Endodermal cell (in vitro differentiated cells): ENCODE measurements at regions not wholly inside any gene's neighbourhood (a gene's known extent, or its start where the extent isn't known, plus 50 kb on each side); places are given as distances from the start of the nearest gene placed in this dataset.
"Not testable (repeated sequence)": the region's sequence is repeated elsewhere in the genome, so short reads cannot be mapped to it uniquely, and the experiment has no call there.

ENCODE experiments used
- DNase-seq: peaks from one replicate; pipeline ENCODE4 v3.0.0-alpha.2; 2017
- H3K27ac ChIP-seq: 2 replicates; pipeline ENCODE4 v1.5.1; 2013; ENCODE audit warnings: mild to moderate bottlenecking, low read depth, low read length, moderate library complexity
- H3K27me3 ChIP-seq: 2 replicates; pipeline ENCODE4 v1.6.1; 2013; ENCODE audit warnings: mild to moderate bottlenecking, low read length, moderate library complexity; ENCODE audit not compliant: insufficient read depth, control insufficient read depth, poor library complexity, severe bottlenecking
- H3K36me3 ChIP-seq: 2 replicates; pipeline ENCODE4 v1.7.0; 2013; ENCODE audit warnings: mild to moderate bottlenecking, low read length, moderate library complexity; ENCODE audit not compliant: control insufficient read depth, insufficient read depth
- H3K4me1 ChIP-seq: one replicate; pipeline ENCODE4 v1.7.0; 2013; ENCODE audit warnings: low read length; ENCODE audit not compliant: control insufficient read depth, insufficient read depth
- H3K4me3 ChIP-seq: 2 replicates; pipeline ENCODE4 v1.5.1; 2013; ENCODE audit warnings: mild to moderate bottlenecking, low read length, moderate library complexity
- H3K9ac ChIP-seq: 2 replicates; pipeline ENCODE4 v1.6.1; 2013; ENCODE audit warnings: mild to moderate bottlenecking, low read length, moderate library complexity; ENCODE audit not compliant: poor library complexity, severe bottlenecking; ENCODE audit errors: extremely low read depth
- H3K9me3 ChIP-seq: 2 replicates; pipeline ENCODE4 v1.6.1; 2013; ENCODE audit warnings: mild to moderate bottlenecking, low read length, moderate library complexity; ENCODE audit not compliant: control insufficient read depth
- H3K27ac Mint-ChIP-seq: 2 replicates; pipeline ENCODE4 v1.8.0; 2020; ENCODE audit warnings: mixed read lengths
- H3K27me3 Mint-ChIP-seq: 2 replicates; pipeline ENCODE4 v1.8.0; 2021; ENCODE audit warnings: mild to moderate bottlenecking, mixed read lengths; ENCODE audit not compliant: insufficient read depth
- H3K36me3 Mint-ChIP-seq: 2 replicates; pipeline ENCODE4 v1.8.0; 2020; ENCODE audit warnings: low read depth, mixed read lengths
- H3K4me1 Mint-ChIP-seq: 2 replicates; pipeline ENCODE4 v1.8.0; 2020; ENCODE audit warnings: mixed read lengths
- H3K4me3 Mint-ChIP-seq: 2 replicates; pipeline ENCODE4 v1.8.0; 2020; ENCODE audit warnings: mild to moderate bottlenecking, moderate library complexity, mixed read lengths
- H3K9me3 Mint-ChIP-seq: 2 replicates; pipeline ENCODE4 v1.8.0; 2020; ENCODE audit warnings: mild to moderate bottlenecking, mixed read lengths
- WGBS, 2 experiments: methylation state at CpG; one replicate each; pipeline versions ENCODE4 v1.1.5 to v1.1.7; 2013; ENCODE audit warnings: missing lambda C conversion rate in 2 of 2, mixed read lengths in 1 of 2; ENCODE audit not compliant: insufficient coverage in 1 of 2, insufficient read length in 1 of 2; 5-methylcytosine and 5-hydroxymethylcytosine counted together
- TF ChIP-seq, protein P1 (sequence below): fragments of 200-600 bp; sonication (generic); conservative IDR thresholded peaks from 2 replicates; pipeline ENCODE4 v1.5.0; 2021; ENCODE audit warnings: antibody characterized with exemption, mild to moderate bottlenecking

DNA sequence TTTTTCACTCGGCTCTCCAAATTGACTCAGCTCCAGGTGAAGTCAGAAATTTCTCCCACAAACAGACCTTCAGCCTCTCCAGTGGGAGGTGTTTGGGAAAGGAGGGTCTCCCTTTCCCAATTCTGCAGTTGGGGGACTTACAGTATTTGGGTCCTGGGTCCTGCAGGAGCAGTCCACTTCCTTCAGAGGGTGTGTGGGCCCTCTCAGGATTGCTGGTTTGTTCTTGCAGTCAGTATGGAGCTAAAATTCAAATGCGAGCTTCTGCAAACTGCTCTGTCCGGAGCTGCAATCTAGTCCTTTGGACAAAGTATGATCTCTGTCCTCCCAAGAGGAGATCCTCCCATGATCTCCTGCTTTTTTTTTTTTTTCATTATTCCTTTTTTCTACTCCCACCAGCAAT is 87.9 kb upstream of the MSTN start:
- Mint-ChIP-seq H3K36me3 (no peaks in the 10 kb centered on the region), H3K27me3 (no peaks in the 10 kb centered on the region), H3K9me3 (peaks cover 24% of the 10 kb centered on the region), H3K27ac (peak overlapping the region; percentile 79), H3K4me1 (peaks cover 16% of the 10 kb centered on the region), H3K4me3 (peak overlapping the region; percentile 32)
- Histone ChIP-seq H3K4me1 (peaks cover 4% of the 10 kb centered on the region), H3K9me3 (peaks cover 13% of the 10 kb centered on the region), H3K4me3 (peak overlapping the region; percentile 32), H3K27me3 (no peaks in the 10 kb centered on the region), H3K36me3 (no peaks in the 10 kb centered on the region), H3K9ac (no peak overlapping the region), H3K27ac (peak overlapping the region; percentile 53)
- 77 to 100% methylated on average over 2 to 3 of the region's 3 CpGs for WGBS, 2 experiments
- DNase-seq = no peak
- TF ChIP-seq, protein P1, sequence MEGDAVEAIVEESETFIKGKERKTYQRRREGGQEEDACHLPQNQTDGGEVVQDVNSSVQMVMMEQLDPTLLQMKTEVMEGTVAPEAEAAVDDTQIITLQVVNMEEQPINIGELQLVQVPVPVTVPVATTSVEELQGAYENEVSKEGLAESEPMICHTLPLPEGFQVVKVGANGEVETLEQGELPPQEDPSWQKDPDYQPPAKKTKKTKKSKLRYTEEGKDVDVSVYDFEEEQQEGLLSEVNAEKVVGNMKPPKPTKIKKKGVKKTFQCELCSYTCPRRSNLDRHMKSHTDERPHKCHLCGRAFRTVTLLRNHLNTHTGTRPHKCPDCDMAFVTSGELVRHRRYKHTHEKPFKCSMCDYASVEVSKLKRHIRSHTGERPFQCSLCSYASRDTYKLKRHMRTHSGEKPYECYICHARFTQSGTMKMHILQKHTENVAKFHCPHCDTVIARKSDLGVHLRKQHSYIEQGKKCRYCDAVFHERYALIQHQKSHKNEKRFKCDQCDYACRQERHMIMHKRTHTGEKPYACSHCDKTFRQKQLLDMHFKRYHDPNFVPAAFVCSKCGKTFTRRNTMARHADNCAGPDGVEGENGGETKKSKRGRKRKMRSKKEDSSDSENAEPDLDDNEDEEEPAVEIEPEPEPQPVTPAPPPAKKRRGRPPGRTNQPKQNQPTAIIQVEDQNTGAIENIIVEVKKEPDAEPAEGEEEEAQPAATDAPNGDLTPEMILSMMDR = no peak

DNA sequence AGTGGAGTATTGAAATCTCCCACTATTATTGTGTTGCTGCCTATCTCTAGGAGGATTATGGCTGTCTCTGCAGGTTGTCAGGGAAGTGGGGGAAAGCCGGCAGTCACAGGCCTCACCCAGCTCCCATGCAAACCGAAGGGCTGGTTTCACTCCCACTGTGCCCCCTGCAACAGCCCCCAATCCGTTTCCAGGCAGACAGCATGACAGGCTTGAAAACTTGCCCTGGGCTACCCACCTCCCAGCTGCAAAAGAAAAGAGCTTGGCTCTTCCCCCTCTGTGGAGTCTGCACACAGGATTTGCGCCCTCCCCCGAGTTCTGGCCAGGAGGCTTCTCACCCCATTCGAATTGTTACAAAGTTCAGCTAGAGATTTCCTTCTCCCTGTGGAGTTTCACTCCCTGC is 87.4 kb upstream of the MSTN start:
- Mint-ChIP-seq H3K4me1 (peaks cover 16% of the 10 kb centered on the region), H3K4me3 (peak overlapping the region; percentile 32), H3K36me3 (no peaks in the 10 kb centered on the region), H3K9me3 (peaks cover 24% of the 10 kb centered on the region), H3K27me3 (no peaks in the 10 kb centered on the region), H3K27ac (peak overlapping the region; percentile 79)
- TF ChIP-seq, protein P1 = no peak
- Histone ChIP-seq H3K4me3 (peak overlapping the region; percentile 32), H3K27me3 (no peaks in the 10 kb centered on the region), H3K27ac (peak overlapping the region; percentile 53), H3K36me3 (no peaks in the 10 kb centered on the region), H3K4me1 (peaks cover 4% of the 10 kb centered on the region), H3K9ac (no peak overlapping the region), H3K9me3 (peaks cover 13% of the 10 kb centered on the region)
- peak; percentile 83 for DNase-seq
- 13 to 29% methylated on average over 2 to 6 of the region's 6 CpGs for WGBS, 2 experiments

DNA sequence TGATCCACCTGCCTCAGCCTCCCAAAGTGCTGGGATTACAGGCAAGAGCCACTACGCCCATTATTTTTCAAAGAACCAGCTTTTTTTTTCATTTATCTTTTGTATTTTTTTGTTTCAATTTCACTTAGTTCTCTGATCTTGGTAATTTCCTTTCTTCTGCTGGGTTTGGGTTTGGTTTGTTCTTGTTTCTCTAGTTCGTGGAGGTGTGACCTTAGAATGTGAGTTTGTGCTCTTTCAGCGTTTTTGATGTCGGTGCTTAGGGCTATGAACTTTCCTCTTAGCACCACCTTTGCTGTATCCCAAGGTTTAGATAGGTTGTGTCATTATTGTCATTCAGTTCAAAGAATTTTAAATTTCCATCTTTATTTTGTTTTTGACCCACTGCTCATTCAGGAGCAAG is 86.7 kb upstream of the MSTN start:
- Mint-ChIP-seq H3K4me3 (no peak overlapping the region), H3K27me3 (no peaks in the 10 kb centered on the region), H3K36me3 (no peaks in the 10 kb centered on the region), H3K4me1 (peaks cover 16% of the 10 kb centered on the region), H3K9me3 (peaks cover 27% of the 10 kb centered on the region), H3K27ac (no peak overlapping the region)
- peaks cover 13% of the 10 kb centered on the region for H3K9me3 ChIP-seq
- no peak overlapping the region for H3K9ac ChIP-seq
- TF ChIP-seq, protein P1 = no peak
- H3K27ac ChIP-seq = no peak overlapping the region
- H3K27me3 ChIP-seq = no peaks in the 10 kb centered on the region
- DNase-seq = no peak
- H3K4me1 ChIP-seq = peaks cover 4% of the 10 kb centered on the region
- H3K4me3 ChIP-seq = no peak overlapping the region
- no peaks in the 10 kb centered on the region for H3K36me3 ChIP-seq
- WGBS, 2 experiments = 86 to 100% methylated on average over 1 to 4 of the region's 4 CpGs

DNA sequence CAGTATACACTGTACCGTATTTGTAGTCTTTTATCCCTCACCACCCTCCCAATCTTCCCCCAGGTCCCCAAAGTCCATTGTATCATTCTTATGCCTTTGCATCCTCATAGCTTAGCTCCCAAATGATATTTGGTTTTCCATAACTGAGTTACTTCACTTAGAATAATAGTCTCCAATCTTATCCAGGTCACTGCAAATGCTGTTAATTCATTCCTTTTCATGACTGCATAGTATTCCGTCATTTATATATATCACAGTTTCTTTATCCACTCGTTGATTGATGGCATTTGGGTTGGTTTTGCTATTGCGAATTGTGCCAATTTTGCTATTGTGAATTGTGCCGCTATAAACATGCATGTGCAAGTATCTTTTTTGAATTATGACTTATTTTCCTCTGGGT is 83.6 kb upstream of the MSTN start:
- not testable (repeated sequence) for H3K27ac ChIP-seq, H3K4me3 ChIP-seq, H3K36me3 ChIP-seq, H3K27me3 ChIP-seq, H3K4me3 Mint-ChIP-seq, H3K27me3 Mint-ChIP-seq, H3K27ac Mint-ChIP-seq, H3K9ac ChIP-seq, DNase-seq, H3K4me1 ChIP-seq
- peaks cover 16% of the 10 kb centered on the region for H3K4me1 Mint-ChIP-seq
- H3K9me3 ChIP-seq = peaks cover 16% of the 10 kb centered on the region
- WGBS, 2 experiments = 80 to 91% methylated on average over 2 to 5 of the region's 5 CpGs
- H3K36me3 Mint-ChIP-seq = peaks cover 11% of the 10 kb centered on the region
- peaks cover 41% of the 10 kb centered on the region for H3K9me3 Mint-ChIP-seq

DNA sequence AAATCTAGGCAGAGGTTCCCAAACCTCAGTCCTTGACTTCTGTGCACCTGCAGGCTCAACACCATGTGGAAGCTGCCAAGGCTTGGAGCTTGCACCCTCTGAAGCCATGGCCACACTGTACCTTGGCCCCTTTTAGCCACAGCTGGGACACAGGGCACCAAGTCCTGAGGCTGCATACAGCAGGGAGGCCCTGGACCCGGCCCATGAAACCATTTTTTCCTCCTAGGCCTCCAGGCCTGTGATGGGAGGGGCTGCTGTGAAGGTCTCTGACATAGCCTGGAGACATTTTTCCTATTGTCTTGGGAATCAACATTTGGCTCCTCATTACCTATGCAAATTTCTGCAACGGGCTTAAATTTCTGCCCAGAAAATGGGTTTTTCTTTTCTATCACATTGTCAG is 77.9 kb upstream of the MSTN start:
- peaks cover 50% of the 10 kb centered on the region for H3K9me3 ChIP-seq
- not testable (repeated sequence) for H3K4me1 Mint-ChIP-seq, H3K4me3 Mint-ChIP-seq, H3K36me3 ChIP-seq, H3K27me3 ChIP-seq, H3K27ac ChIP-seq, DNase-seq, H3K9ac ChIP-seq, H3K4me1 ChIP-seq, H3K27me3 Mint-ChIP-seq, H3K4me3 ChIP-seq, H3K27ac Mint-ChIP-seq
- Mint-ChIP-seq H3K36me3 (peaks cover 47% of the 10 kb centered on the region), H3K9me3 (peaks cover 68% of the 10 kb centered on the region)
- 93 to 95% methylated on average over 1 to 2 of the region's 2 CpGs for WGBS, 2 experiments
